ENCODE measurements at regions not wholly inside any gene's neighbourhood (a gene's known extent, or its start where the extent isn't known, plus 50 kb on each side); places are given as distances from the start of the nearest gene placed in this dataset.

DNA sequence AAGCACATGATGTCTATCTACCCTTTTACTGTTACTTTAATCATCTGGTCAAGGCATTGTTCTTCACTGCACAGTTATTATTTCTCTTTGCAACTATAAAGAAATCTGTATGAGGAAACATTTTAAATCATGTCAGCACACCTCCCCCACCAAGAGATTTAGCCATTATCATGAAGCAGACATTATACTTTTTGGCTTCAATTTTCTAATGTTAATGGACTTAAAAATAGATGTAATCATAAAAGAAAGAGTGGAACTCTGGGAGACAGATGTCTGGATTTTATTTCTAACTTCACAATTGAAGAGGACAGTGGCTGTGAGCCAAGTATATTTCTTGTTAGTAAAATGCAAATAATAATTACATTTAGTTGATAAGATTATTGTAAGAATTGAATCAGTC lies 932.4 kb downstream of the TAF11L14 start:
- TF ChIP-seq BORCS8-MEF2B (CRISPR knock-in tag; IDR thresholded peaks at IDR 0.05) (no peak), ZFX (CRISPR knock-in tag; IDR thresholded peaks at IDR 0.05; ENCODE audit: low read depth) (no peak), GABPB1 (CRISPR knock-in tag; IDR thresholded peaks at IDR 0.05) (no peak), POLR2A (IDR thresholded peaks at IDR 0.05; ENCODE audit: insufficient read depth in 1 of 2, low read depth in 2 of 2, low read length in 2 of 2) (no peak), FOXK1 (CRISPR knock-in tag; IDR thresholded peaks at IDR 0.05; ENCODE audit: borderline replicate concordance, low read depth) (no peak), ZNF597 (CRISPR knock-in tag; IDR thresholded peaks at IDR 0.05) (no peak), ATF1 (CRISPR knock-in tag; IDR thresholded peaks at IDR 0.05) (no peak), EP300 (IDR thresholded peaks at IDR 0.05; ENCODE audit: low read depth in 2 of 2, low read length in 2 of 2) (no peak), EP300 (CRISPR knock-in tag; IDR thresholded peaks at IDR 0.05; ENCODE audit: borderline replicate concordance) (no peak), ZNF501 (CRISPR knock-in tag; IDR thresholded peaks at IDR 0.05) (no peak)
- TF ChIP-seq, protein P1, sequence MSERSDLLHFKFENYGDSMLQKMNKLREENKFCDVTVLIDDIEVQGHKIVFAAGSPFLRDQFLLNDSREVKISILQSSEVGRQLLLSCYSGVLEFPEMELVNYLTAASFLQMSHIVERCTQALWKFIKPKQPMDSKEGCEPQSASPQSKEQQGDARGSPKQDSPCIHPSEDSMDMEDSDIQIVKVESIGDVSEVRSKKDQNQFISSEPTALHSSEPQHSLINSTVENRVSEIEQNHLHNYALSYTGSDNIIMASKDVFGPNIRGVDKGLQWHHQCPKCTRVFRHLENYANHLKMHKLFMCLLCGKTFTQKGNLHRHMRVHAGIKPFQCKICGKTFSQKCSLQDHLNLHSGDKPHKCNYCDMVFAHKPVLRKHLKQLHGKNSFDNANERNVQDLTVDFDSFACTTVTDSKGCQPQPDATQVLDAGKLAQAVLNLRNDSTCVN (CRISPR knock-in tag; IDR thresholded peaks at IDR 0.05; ENCODE audit: borderline replicate concordance), result no peak

Measured in HepG2 (cell line).